Glutamatergic neuron (in vitro differentiated cells): ENCODE measurements at regions not wholly inside any gene's neighbourhood (a gene's known extent, or its start where the extent isn't known, plus 50 kb on each side); places are given as distances from the start of the nearest gene placed in this dataset.

Experiments
- DNase-seq: peaks from one replicate; pipeline ENCODE4 v3.0.0; 2022
- H3K27ac Mint-ChIP-seq: one replicate; pipeline ENCODE4 v1.8.0; 2020; ENCODE audit warnings: mild to moderate bottlenecking, mixed read lengths, inconsistent platforms; ENCODE audit not compliant: unreplicated experiment
- H3K27me3 Mint-ChIP-seq: one replicate; pipeline ENCODE4 v1.8.0; 2020; ENCODE audit warnings: mild to moderate bottlenecking, moderate library complexity, mixed read lengths, inconsistent platforms; ENCODE audit not compliant: unreplicated experiment
- H3K36me3 Mint-ChIP-seq: one replicate; pipeline ENCODE4 v1.8.0; 2020; ENCODE audit warnings: mild to moderate bottlenecking, mixed read lengths, inconsistent platforms; ENCODE audit not compliant: unreplicated experiment
- H3K4me1 Mint-ChIP-seq: one replicate; pipeline ENCODE4 v1.8.0; 2020; ENCODE audit warnings: mild to moderate bottlenecking, low read depth, mixed read lengths, inconsistent platforms; ENCODE audit not compliant: unreplicated experiment
- H3K4me3 Mint-ChIP-seq: one replicate; pipeline ENCODE4 v1.8.0; 2020; ENCODE audit warnings: mild to moderate bottlenecking, mixed read lengths, inconsistent platforms; ENCODE audit not compliant: unreplicated experiment
- H3K9me3 Mint-ChIP-seq: one replicate; pipeline ENCODE4 v1.8.0; 2020; ENCODE audit warnings: mild to moderate bottlenecking, moderate library complexity, mixed read lengths, inconsistent platforms; ENCODE audit not compliant: unreplicated experiment
- CTCF ChIP-seq: fragments of 200-600 bp; sonication (generic); IDR thresholded peaks from one replicate; pipeline ENCODE4 v1.5.0; 2021; ENCODE audit not compliant: partially characterized antibody, unreplicated experiment

DNA sequence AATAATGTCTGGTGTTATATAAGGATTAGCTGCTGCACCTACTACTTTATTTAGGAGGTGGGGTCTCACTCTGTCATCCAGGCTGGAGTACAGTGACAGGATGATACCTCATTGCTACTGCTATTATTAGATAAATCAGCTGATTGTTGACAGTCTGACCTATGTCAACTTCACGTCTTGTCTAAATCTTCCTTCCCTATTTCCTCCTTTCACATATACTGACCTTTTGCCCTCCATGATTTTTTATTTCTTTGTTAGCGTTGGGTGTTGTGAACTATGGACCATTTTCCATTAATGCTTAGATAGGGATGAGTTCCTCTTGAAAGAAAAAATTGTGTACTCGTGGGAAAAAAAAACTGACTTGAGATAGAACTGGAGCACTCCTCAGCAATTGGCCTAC, 109.9 kb upstream of the BEND6 start:
- Mint-ChIP-seq H3K9me3 (peaks cover 23% of the 10 kb centered on the region), H3K27me3 (peaks cover 19% of the 10 kb centered on the region), H3K4me3 (peak overlapping the region; percentile 58), H3K27ac (peak overlapping the region; percentile 96), H3K4me1 (peaks cover 30% of the 10 kb centered on the region), H3K36me3 (no peaks in the 10 kb centered on the region)
- DNase-seq, result no peak
- TF ChIP-seq CTCF, result no peak

DNA sequence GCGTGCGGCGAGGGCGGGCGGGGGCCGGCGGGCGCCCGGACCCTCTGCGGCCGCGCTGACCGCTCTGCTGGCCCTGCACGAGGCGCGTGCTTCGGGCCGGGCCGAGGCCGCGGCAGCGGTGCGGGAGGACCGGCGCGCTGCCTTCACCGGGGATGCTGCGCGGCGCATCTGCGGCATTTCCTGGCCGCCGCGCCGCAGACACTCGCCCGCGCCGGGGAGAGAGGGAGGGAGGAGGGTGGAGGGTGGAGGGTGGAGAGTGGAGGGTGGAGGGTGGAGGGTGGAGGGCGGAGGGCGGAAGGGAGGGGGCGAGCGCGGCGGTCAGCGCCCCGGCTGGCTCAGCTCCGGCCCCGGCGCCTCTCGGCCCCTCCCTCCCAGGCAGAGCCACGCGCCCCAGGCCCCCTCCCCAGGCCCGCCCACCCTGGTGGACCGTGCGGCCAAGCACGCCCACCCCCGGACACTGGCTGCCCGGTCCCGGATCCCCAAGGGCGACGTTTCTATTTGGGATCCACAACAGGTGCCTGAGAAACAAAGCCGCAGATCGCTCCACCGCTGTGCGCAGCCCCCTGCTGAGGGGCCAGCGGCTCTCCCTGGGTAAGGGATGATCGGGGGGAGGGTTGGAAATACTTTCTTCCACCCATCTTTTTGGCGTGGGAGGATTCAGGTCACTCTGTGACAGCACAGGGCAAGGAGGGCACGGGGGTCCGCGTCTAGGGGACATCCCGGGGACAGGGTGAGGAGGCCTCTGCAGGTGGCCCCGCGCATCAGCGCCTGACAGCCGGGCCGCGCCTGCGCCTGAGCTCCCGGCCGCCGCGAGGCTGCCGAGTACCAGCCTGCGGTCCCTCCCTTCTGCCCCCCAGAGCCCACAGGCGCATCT, 111.2 kb upstream of the BEND6 start:
- peak; percentile 89 for DNase-seq
- H3K36me3 Mint-ChIP-seq, result no peaks in the 10 kb centered on the region
- peak; percentile 29 for TF ChIP-seq CTCF
- peak overlapping the region; percentile 90 for H3K4me3 Mint-ChIP-seq
- peaks cover 18% of the 10 kb centered on the region for H3K9me3 Mint-ChIP-seq
- peaks cover 29% of the 10 kb centered on the region for H3K4me1 Mint-ChIP-seq
- peaks cover 13% of the 10 kb centered on the region for H3K27me3 Mint-ChIP-seq
- H3K27ac Mint-ChIP-seq, result peak overlapping the region; percentile 96

- peak; percentile 73 for DNase-seq
- Mint-ChIP-seq H3K9me3 (peaks cover 20% of the 10 kb centered on the region), H3K36me3 (no peaks in the 10 kb centered on the region), H3K27me3 (peaks cover 13% of the 10 kb centered on the region), H3K27ac (peak overlapping the region; percentile 96), H3K4me3 (peak overlapping the region; percentile 93), H3K4me1 (peaks cover 34% of the 10 kb centered on the region)
- no peak for TF ChIP-seq CTCF
Observed at GRCh38 chr6:56842686-56843475, 112.0 kb upstream of the BEND6 start.

- H3K9me3 Mint-ChIP-seq, result peaks cover 22% of the 10 kb centered on the region
- DNase-seq, result no peak
- peak overlapping the region; percentile 96 for H3K27ac Mint-ChIP-seq
- peaks cover 37% of the 10 kb centered on the region for H3K4me1 Mint-ChIP-seq
- no peaks in the 10 kb centered on the region for H3K36me3 Mint-ChIP-seq
- peaks cover 13% of the 10 kb centered on the region for H3K27me3 Mint-ChIP-seq
- H3K4me3 Mint-ChIP-seq, result peak overlapping the region; percentile 93
- no peak for TF ChIP-seq CTCF
Observed at GRCh38 chr6:56841751-56842150, 113.2 kb upstream of the BEND6 start.
